NCI-H510A (cell line): ENCODE measurements at regions not wholly inside any gene's neighbourhood (a gene's known extent, or its start where the extent isn't known, plus 50 kb on each side); places are given as distances from the start of the nearest gene placed in this dataset.
"Not testable (repeated sequence)": the region's sequence is repeated elsewhere in the genome, so short reads cannot be mapped to it uniquely, and the experiment has no call there.

ENCODE experiments used
- DNase-seq: peaks from one replicate; lab custom pipeline; 2025; lab: John Stamatoyannopoulos, UW

- not testable (repeated sequence) for DNase-seq
Measured at GRCh38 chr10:78344257-78344656, 310.6 kb downstream of the RPS24 start.

- not testable (repeated sequence) for DNase-seq
Measured at GRCh38 chr10:78345515-78345914, 311.9 kb downstream of the RPS24 start.

GRCh38 chr10:78346721-78347120, 313.1 kb downstream of the RPS24 start:
- no peak for DNase-seq

- DNase-seq, result no peak
Measured at GRCh38 chr10:78348411-78349164, 314.9 kb downstream of the RPS24 start.

GRCh38 chr10:78349165-78349516, 315.5 kb downstream of the RPS24 start:
- DNase-seq, result no peak

- DNase-seq, result no peak
Measured at GRCh38 chr10:78349911-78350663, 316.4 kb downstream of the RPS24 start.

GRCh38 chr10:78351283-78351682, 317.6 kb downstream of the RPS24 start:
- no peak for DNase-seq

GRCh38 chr10:78351809-78352208, 318.1 kb downstream of the RPS24 start:
- DNase-seq, result no peak

GRCh38 chr10:78353636-78354035, 320.0 kb downstream of the RPS24 start:
- no peak for DNase-seq

GRCh38 chr10:78354101-78354500, 320.4 kb downstream of the RPS24 start:
- no peak for DNase-seq

- DNase-seq, result no peak
Measured at GRCh38 chr10:78356291-78356900, 322.7 kb downstream of the RPS24 start.

GRCh38 chr10:78357141-78358063, 323.7 kb downstream of the RPS24 start:
- no peak for DNase-seq

GRCh38 chr10:78358351-78358750, 324.7 kb downstream of the RPS24 start:
- DNase-seq, result no peak

- DNase-seq, result no peak
Measured at GRCh38 chr10:78358982-78359381, 325.3 kb downstream of the RPS24 start.

- no peak for DNase-seq
Measured at GRCh38 chr10:78359640-78360091, 326.0 kb downstream of the RPS24 start.

GRCh38 chr10:78360284-78360683, 326.6 kb downstream of the RPS24 start:
- no peak for DNase-seq

GRCh38 chr10:78361031-78361430, 327.4 kb downstream of the RPS24 start:
- DNase-seq, result no peak

- DNase-seq, result no peak
Measured at GRCh38 chr10:78362406-78363022, 328.9 kb downstream of the RPS24 start.

- no peak for DNase-seq
Measured at GRCh38 chr10:78363190-78363589, 329.5 kb downstream of the RPS24 start.

- DNase-seq, result no peak
Measured at GRCh38 chr10:78365694-78366093, 332.0 kb downstream of the RPS24 start.

- DNase-seq, result no peak
Measured at GRCh38 chr10:78366663-78367411, 333.2 kb downstream of the RPS24 start.
